HT-29 (cell line): ENCODE measurements at regions not wholly inside any gene's neighbourhood (a gene's known extent, or its start where the extent isn't known, plus 50 kb on each side); places are given as distances from the start of the nearest gene placed in this dataset.
A peak's percentile ranks its signal among the peaks of the same experiment; 100 is the strongest.

Experiments used
- DNase-seq: peaks from one replicate; pipeline ENCODE4 v3.0.0-alpha.2; 2015; ENCODE audit warnings: low spot score

GRCh38 chr3:150268426-150269391 is 139.4 kb upstream of the TSC22D2 start:
- DNase-seq = peak; percentile 82

GRCh38 chr3:150267288-150267687 is 140.8 kb upstream of the TSC22D2 start:
- DNase-seq = no peak

GRCh38 chr3:150265305-150265704 is 142.8 kb upstream of the TSC22D2 start:
- no peak for DNase-seq

GRCh38 chr3:150264561-150265279 is 143.4 kb upstream of the TSC22D2 start:
- DNase-seq = no peak

GRCh38 chr3:150261958-150262357 is 146.1 kb upstream of the TSC22D2 start:
- no peak for DNase-seq

GRCh38 chr3:150261418-150261817 is 146.7 kb upstream of the TSC22D2 start:
- no peak for DNase-seq

GRCh38 chr3:150260398-150260710 is 147.7 kb upstream of the TSC22D2 start:
- no peak for DNase-seq

- DNase-seq = no peak
Observed at GRCh38 chr3:150259526-150260397, 148.3 kb upstream of the TSC22D2 start.

- DNase-seq = no peak
Observed at GRCh38 chr3:150256782-150257181, 151.3 kb upstream of the TSC22D2 start.

GRCh38 chr3:150256318-150256717 is 151.8 kb upstream of the TSC22D2 start:
- DNase-seq = no peak

GRCh38 chr3:150255826-150256225 is 152.3 kb upstream of the TSC22D2 start:
- no peak for DNase-seq

- DNase-seq = no peak
Observed at GRCh38 chr3:150255413-150255812, 152.7 kb upstream of the TSC22D2 start.

- no peak for DNase-seq
Observed at GRCh38 chr3:150254309-150254708, 153.8 kb upstream of the TSC22D2 start.

- DNase-seq = peak; percentile 62
Observed at GRCh38 chr3:150253622-150254021, 154.5 kb upstream of the TSC22D2 start.

GRCh38 chr3:150252462-150252861 is 155.6 kb upstream of the TSC22D2 start:
- DNase-seq = no peak

- peak; percentile 26 for DNase-seq
Observed at GRCh38 chr3:150251187-150252062, 156.7 kb upstream of the TSC22D2 start.

- no peak for DNase-seq
Observed at GRCh38 chr3:150249779-150250470, 158.2 kb upstream of the TSC22D2 start.

GRCh38 chr3:150248888-150249681 is 159.0 kb upstream of the TSC22D2 start:
- DNase-seq = no peak

- DNase-seq = no peak
Observed at GRCh38 chr3:150248116-150248887, 159.8 kb upstream of the TSC22D2 start.
